ENCODE measurements at regions not wholly inside any gene's neighbourhood (a gene's known extent, or its start where the extent isn't known, plus 50 kb on each side); places are given as distances from the start of the nearest gene placed in this dataset.

DNA sequence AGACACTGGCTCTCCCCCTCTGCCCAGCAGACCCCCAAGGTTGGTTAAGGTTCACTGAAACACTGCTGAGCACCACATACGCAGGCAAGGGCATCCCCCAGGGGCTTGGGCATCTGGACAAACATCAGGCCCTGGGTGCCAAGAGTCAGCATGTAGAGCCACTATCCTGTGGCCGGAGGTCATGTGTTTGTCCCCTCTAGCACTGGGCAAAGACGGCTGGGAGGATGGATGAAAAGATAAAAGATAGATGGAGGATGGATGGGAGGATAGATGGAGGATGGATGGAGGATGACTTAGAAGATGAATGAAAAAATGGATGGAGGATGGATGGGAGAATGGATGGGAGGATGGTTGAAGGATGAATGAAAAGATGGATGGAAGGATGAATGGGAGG is 216.8 kb upstream of the IER5L start:
- Histone ChIP-seq H3K36me3 (ENCODE audit: control insufficient read depth in 2 of 4, insufficient read depth in 4 of 4, low read length in 3 of 4) (no peaks in the 10 kb centered on the region), H3K4me3 (ENCODE audit: extremely low read depth in 1 of 4, insufficient read depth in 2 of 4, low read depth in 3 of 4, low read length in 4 of 4) (no peak overlapping the region), H2AFZ (ENCODE audit: low read length) (no peak overlapping the region), H3K18ac (ENCODE audit: extremely low read depth, low read length) (no peak overlapping the region), H2AK5ac (ENCODE audit: low read depth, low read length) (no peak overlapping the region), H2BK5ac (ENCODE audit: low read depth, low read length) (no peak overlapping the region), H3K56ac (replicated peaks; ENCODE audit: insufficient read length, low read depth, low read length) (no peak overlapping the region), H4K5ac (ENCODE audit: insufficient read length, low read depth, low read length) (no peak overlapping the region), H4K20me1 (replicated peaks in 1 of 2; ENCODE audit: control insufficient read depth in 1 of 2, insufficient read depth in 2 of 2, low read length in 2 of 2) (peaks cover 0 to 2% of the 10 kb centered on the region in 2 experiments), H2BK15ac (ENCODE audit: low read length) (no peak overlapping the region), H2BK120ac (replicated peaks; ENCODE audit: low read depth, low read length) (no peak overlapping the region), H2BK12ac (ENCODE audit: low read depth, low read length) (no peak overlapping the region), H3K9me3 (ENCODE audit: insufficient read depth in 2 of 2, low read depth in 1 of 2, low read length in 1 of 2) (no peaks in the 10 kb centered on the region), H3K4me2 (ENCODE audit: insufficient read depth in 1 of 2, low read depth in 2 of 2, low read length in 2 of 2) (no peak overlapping the region), H3K4ac (replicated peaks; ENCODE audit: insufficient read length, low read depth, low read length) (no peak overlapping the region), H3K14ac (ENCODE audit: insufficient read length) (no peak overlapping the region), H3K27me3 (replicated peaks in 1 of 4; ENCODE audit: control insufficient read depth in 3 of 4, extremely low read depth in 1 of 4, insufficient read depth in 3 of 4, low read length in 3 of 4) (peaks cover 0 to 4% (median 0%) of the 10 kb centered on the region in 4 experiments; a peak in 1 of 7 replicates), H4K8ac (ENCODE audit: extremely low read depth, insufficient read depth, low read length) (no peak overlapping the region), H3K4me1 (replicated peaks in 1 of 4; ENCODE audit: control insufficient read depth in 3 of 4, insufficient read depth in 4 of 4, low read length in 3 of 4) (peaks cover 0 to 12% (median 0%) of the 10 kb centered on the region in 4 experiments; a peak in 2 of 7 replicates), H2BK20ac (ENCODE audit: low read length) (no peak overlapping the region), H3K27ac (ENCODE audit: low read depth, low read length) (no peak overlapping the region), H4K91ac (replicated peaks; ENCODE audit: insufficient read length, low read length) (no peak overlapping the region), H3K23me2 (ENCODE audit: low read depth, low read length) (peaks cover 26% of the 10 kb centered on the region; the same call in 1 of the 2 replicates), H3K23ac (ENCODE audit: insufficient read length) (no peak overlapping the region), H3K9ac (replicated peaks in 1 of 4; ENCODE audit: extremely low read depth in 1 of 4, low read depth in 3 of 4, low read length in 3 of 4) (no peak overlapping the region), H3K79me1 (ENCODE audit: low read depth, low read length) (no peaks in the 10 kb centered on the region), H3K79me2 (ENCODE audit: control insufficient read depth in 1 of 2, insufficient read depth in 2 of 2, low read length in 2 of 2) (no peaks in the 10 kb centered on the region)
- TF ChIP-seq, protein P1, sequence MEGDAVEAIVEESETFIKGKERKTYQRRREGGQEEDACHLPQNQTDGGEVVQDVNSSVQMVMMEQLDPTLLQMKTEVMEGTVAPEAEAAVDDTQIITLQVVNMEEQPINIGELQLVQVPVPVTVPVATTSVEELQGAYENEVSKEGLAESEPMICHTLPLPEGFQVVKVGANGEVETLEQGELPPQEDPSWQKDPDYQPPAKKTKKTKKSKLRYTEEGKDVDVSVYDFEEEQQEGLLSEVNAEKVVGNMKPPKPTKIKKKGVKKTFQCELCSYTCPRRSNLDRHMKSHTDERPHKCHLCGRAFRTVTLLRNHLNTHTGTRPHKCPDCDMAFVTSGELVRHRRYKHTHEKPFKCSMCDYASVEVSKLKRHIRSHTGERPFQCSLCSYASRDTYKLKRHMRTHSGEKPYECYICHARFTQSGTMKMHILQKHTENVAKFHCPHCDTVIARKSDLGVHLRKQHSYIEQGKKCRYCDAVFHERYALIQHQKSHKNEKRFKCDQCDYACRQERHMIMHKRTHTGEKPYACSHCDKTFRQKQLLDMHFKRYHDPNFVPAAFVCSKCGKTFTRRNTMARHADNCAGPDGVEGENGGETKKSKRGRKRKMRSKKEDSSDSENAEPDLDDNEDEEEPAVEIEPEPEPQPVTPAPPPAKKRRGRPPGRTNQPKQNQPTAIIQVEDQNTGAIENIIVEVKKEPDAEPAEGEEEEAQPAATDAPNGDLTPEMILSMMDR (IDR thresholded peaks at IDR 0.05; ENCODE audit: control extremely low read depth in 1 of 3, insufficient read depth in 1 of 3, low read depth in 1 of 3, low read length in 3 of 3): no peak
- TF ChIP-seq, protein P2, sequence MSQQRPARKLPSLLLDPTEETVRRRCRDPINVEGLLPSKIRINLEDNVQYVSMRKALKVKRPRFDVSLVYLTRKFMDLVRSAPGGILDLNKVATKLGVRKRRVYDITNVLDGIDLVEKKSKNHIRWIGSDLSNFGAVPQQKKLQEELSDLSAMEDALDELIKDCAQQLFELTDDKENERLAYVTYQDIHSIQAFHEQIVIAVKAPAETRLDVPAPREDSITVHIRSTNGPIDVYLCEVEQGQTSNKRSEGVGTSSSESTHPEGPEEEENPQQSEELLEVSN (IDR thresholded peaks at IDR 0.05): no peak
- TF ChIP-seq RNF2 (IDR thresholded peaks at IDR 0.05; ENCODE audit: borderline replicate concordance, low read depth, low read length, missing control alignments, poor library complexity, severe bottlenecking) (no peak), EP300 (IDR thresholded peaks at IDR 0.05; ENCODE audit: borderline replicate concordance in 1 of 2, low read depth in 2 of 2, low read length in 2 of 2) (no peak), RFX5 (IDR thresholded peaks at IDR 0.05; ENCODE audit: borderline replicate concordance, low read depth, low read length) (no peak), KDM1A (IDR thresholded peaks at IDR 0.05; ENCODE audit: borderline replicate concordance, low read length) (no peak), SIN3A (conservative IDR thresholded peaks at IDR 0.05 in 1 of 2, IDR thresholded peaks at IDR 0.05 in 1 of 2; ENCODE audit: low read depth in 1 of 2, low read length in 2 of 2) (no peak), SRF (IDR thresholded peaks at IDR 0.05; ENCODE audit: low read depth, low read length) (no peak)
- DNase-seq (ENCODE audit: low read depth in 1 of 2, low spot score in 2 of 2) (no peak), FAIRE-seq (no peak)
- POLR2A ChIA-PET (ENCODE audit: partially characterized antibody): no interaction called here
- WGBS, 2 experiments (ENCODE audit: extremely low coverage in 1 of 2, insufficient coverage in 1 of 2, insufficient read length in 1 of 2, insufficient replicate concordance in 2 of 2, low coverage in 1 of 2, low lambda C conversion rate in 2 of 2, missing lambda C conversion rate in 1 of 2): 82% methylated on average over 3 of the region's 3 CpGs; no CpG with 5 or more reads in 1 of the 2 experiments
- CTCF ChIA-PET (ENCODE audit: partially characterized antibody): interaction anchor here (1.1 kb wide), 1 partner anchor 256 kb away, joined by 3 read pairs; no protein-coding TSS in a partner anchor
